DMS 273 (cell line): ENCODE measurements at regions not wholly inside any gene's neighbourhood (a gene's known extent, or its start where the extent isn't known, plus 50 kb on each side); places are given as distances from the start of the nearest gene placed in this dataset.
A peak's percentile ranks its signal among the peaks of the same experiment; 100 is the strongest.
"Not testable (repeated sequence)": the region's sequence is repeated elsewhere in the genome, so short reads cannot be mapped to it uniquely, and the experiment has no call there.

Experiments used
- DNase-seq: peaks from one replicate; lab custom pipeline; 2025; ENCODE audit not compliant: unreplicated experiment; lab: John Stamatoyannopoulos, UW

- DNase-seq: no peak
These were observed 75.5 kb downstream of the ASB1 start for GRCh38 chr2:238502088-238502810.

- no peak for DNase-seq
These were observed 76.4 kb downstream of the ASB1 start for GRCh38 chr2:238502956-238503791.

- DNase-seq: no peak
These were observed 77.6 kb downstream of the ASB1 start for GRCh38 chr2:238504181-238504931.

GRCh38 chr2:238505119-238505891 is 78.6 kb downstream of the ASB1 start:
- no peak for DNase-seq

GRCh38 chr2:238505892-238506280 is 79.2 kb downstream of the ASB1 start:
- DNase-seq: no peak

GRCh38 chr2:238506371-238507068 is 79.8 kb downstream of the ASB1 start:
- no peak for DNase-seq

- DNase-seq: no peak
These were observed 81.1 kb downstream of the ASB1 start for GRCh38 chr2:238507836-238508235.

- DNase-seq: no peak
These were observed 82.6 kb downstream of the ASB1 start for GRCh38 chr2:238509151-238509835.

GRCh38 chr2:238509903-238510302 is 83.2 kb downstream of the ASB1 start:
- no peak for DNase-seq

GRCh38 chr2:238510911-238511613 is 84.3 kb downstream of the ASB1 start:
- no peak for DNase-seq

GRCh38 chr2:238511614-238511950 is 84.9 kb downstream of the ASB1 start:
- no peak for DNase-seq

- no peak for DNase-seq
These were observed 85.6 kb downstream of the ASB1 start for GRCh38 chr2:238512247-238512867.

GRCh38 chr2:238513346-238513745 is 86.6 kb downstream of the ASB1 start:
- peak; percentile 74 for DNase-seq

- DNase-seq: not testable (repeated sequence)
These were observed 87.3 kb downstream of the ASB1 start for GRCh38 chr2:238514024-238514423.

GRCh38 chr2:238515377-238515776 is 88.7 kb downstream of the ASB1 start:
- DNase-seq: no peak

GRCh38 chr2:238517209-238517608 is 90.5 kb downstream of the ASB1 start:
- DNase-seq: no peak

- DNase-seq: no peak
These were observed 91.6 kb downstream of the ASB1 start for GRCh38 chr2:238518172-238518820.

GRCh38 chr2:238518821-238519186 is 92.1 kb downstream of the ASB1 start:
- DNase-seq: no peak
